HFFc6 (cell line): ENCODE measurements at regions not wholly inside any gene's neighbourhood (a gene's known extent, or its start where the extent isn't known, plus 50 kb on each side); places are given as distances from the start of the nearest gene placed in this dataset.
A peak's percentile ranks its signal among the peaks of the same experiment; 100 is the strongest.
"Not testable (repeated sequence)": the region's sequence is repeated elsewhere in the genome, so short reads cannot be mapped to it uniquely, and the experiment has no call there.

Source experiments
- DNase-seq: peaks from one replicate; pipeline ENCODE4 v3.0.0-alpha.2; 2018
- H3K27ac Mint-ChIP-seq: 2 replicates; pipeline ENCODE4 v1.8.0; 2020; ENCODE audit warnings: mild to moderate bottlenecking, mixed read lengths
- H3K27me3 Mint-ChIP-seq: 2 replicates; pipeline ENCODE4 v1.8.0; 2021; ENCODE audit warnings: mild to moderate bottlenecking, moderate library complexity, mixed read lengths; ENCODE audit not compliant: insufficient read depth
- H3K36me3 Mint-ChIP-seq: 2 replicates; pipeline ENCODE4 v1.8.0; 2021; ENCODE audit warnings: low read depth, mixed read lengths
- H3K4me1 Mint-ChIP-seq: 2 replicates; pipeline ENCODE4 v1.8.0; 2020; ENCODE audit warnings: low read depth, mixed read lengths
- H3K4me3 Mint-ChIP-seq: 2 replicates; pipeline ENCODE4 v1.8.0; 2020; ENCODE audit warnings: mild to moderate bottlenecking, moderate library complexity, mixed read lengths
- H3K9me3 Mint-ChIP-seq: 2 replicates; pipeline ENCODE4 v1.8.0; 2020; ENCODE audit warnings: mild to moderate bottlenecking, mixed read lengths
- TF ChIP-seq, protein P1 (sequence below): fragments of 200-600 bp; sonication (generic); IDR thresholded peaks from 2 replicates; pipeline ENCODE4 v1.5.0; 2021; ENCODE audit warnings: antibody characterized with exemption, mild to moderate bottlenecking

DNA sequence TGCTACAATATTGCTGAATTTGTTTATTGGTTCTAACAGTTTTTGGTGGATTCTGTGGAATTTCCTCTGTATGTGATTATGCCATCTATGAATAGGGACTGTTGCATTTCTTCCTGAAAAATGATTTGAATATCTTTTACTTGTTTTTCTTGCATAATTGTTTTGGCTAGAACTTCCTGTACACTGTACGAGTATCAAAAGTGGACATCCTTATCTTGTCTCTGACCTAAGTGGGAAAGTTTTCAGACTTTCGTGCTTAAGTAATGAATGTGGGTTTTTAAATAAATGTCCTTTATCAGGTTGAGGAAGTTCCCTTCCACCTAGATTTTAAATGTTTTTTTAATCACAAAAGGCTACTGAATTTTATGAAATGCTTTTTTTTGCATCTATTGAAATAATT lies 203.8 kb upstream of the ATP10A start:
- no peak overlapping the region for H3K27ac Mint-ChIP-seq
- peaks cover 7% of the 10 kb centered on the region; the same call in 1 of the 2 replicates for H3K4me1 Mint-ChIP-seq
- DNase-seq = no peak
- no peaks in the 10 kb centered on the region for H3K36me3 Mint-ChIP-seq
- TF ChIP-seq, protein P1, sequence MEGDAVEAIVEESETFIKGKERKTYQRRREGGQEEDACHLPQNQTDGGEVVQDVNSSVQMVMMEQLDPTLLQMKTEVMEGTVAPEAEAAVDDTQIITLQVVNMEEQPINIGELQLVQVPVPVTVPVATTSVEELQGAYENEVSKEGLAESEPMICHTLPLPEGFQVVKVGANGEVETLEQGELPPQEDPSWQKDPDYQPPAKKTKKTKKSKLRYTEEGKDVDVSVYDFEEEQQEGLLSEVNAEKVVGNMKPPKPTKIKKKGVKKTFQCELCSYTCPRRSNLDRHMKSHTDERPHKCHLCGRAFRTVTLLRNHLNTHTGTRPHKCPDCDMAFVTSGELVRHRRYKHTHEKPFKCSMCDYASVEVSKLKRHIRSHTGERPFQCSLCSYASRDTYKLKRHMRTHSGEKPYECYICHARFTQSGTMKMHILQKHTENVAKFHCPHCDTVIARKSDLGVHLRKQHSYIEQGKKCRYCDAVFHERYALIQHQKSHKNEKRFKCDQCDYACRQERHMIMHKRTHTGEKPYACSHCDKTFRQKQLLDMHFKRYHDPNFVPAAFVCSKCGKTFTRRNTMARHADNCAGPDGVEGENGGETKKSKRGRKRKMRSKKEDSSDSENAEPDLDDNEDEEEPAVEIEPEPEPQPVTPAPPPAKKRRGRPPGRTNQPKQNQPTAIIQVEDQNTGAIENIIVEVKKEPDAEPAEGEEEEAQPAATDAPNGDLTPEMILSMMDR = no peak
- H3K4me3 Mint-ChIP-seq = no peak overlapping the region
- H3K27me3 Mint-ChIP-seq = peaks cover 17% of the 10 kb centered on the region
- no peaks in the 10 kb centered on the region for H3K9me3 Mint-ChIP-seq

DNA sequence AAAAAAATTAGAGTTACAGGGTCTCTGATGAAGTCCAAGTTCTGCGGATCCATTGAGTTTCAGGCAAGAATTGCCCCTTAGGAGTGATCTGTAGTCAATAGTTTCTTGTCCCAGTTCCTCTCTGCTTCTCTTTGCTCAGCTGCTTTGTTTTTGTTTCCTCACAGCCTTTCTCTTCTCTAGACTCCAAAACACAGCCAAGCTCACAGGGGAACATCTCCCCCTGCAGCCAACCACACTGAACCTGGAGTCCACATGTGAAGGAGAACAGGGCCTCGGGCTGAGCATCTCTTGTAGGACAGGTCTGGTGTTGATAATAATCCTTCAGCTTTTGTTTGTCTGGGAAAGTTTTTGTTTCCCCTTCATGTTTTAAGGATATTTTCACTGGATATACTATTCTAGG lies 202.6 kb upstream of the ATP10A start:
- Mint-ChIP-seq H3K27me3 (peaks cover 17% of the 10 kb centered on the region), H3K27ac (no peak overlapping the region), H3K9me3 (no peaks in the 10 kb centered on the region), H3K4me3 (no peak overlapping the region), H3K4me1 (peaks cover 7% of the 10 kb centered on the region; the same call in 1 of the 2 replicates), H3K36me3 (no peaks in the 10 kb centered on the region)
- TF ChIP-seq, protein P1 = no peak
- DNase-seq = no peak

DNA sequence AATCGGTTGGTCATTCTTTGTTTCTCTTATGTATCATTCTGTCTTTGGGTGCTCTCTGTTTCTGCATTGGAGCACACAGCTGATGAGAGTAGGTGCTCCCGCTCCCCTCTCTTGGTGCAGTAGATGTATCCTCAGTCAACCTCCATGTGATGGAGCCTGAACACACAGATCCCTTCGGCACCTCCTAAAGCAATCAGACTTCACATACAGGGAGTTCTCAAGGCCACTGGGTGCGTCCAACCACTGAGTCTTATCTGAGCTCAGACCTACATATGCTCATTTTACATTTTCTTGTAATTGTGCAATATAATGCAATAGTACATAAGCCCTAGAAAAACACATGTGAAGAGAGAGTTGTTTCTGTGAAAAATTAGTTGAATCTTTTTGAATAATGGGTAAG lies 198.1 kb upstream of the ATP10A start:
- Mint-ChIP-seq H3K27me3 (peaks cover 6% of the 10 kb centered on the region), H3K36me3 (no peaks in the 10 kb centered on the region), H3K27ac (no peak overlapping the region), H3K9me3 (no peaks in the 10 kb centered on the region; the same call in 1 of the 2 replicates), H3K4me3 (no peak overlapping the region), H3K4me1 (no peaks in the 10 kb centered on the region)
- DNase-seq = no peak
- TF ChIP-seq, protein P1 = no peak

DNA sequence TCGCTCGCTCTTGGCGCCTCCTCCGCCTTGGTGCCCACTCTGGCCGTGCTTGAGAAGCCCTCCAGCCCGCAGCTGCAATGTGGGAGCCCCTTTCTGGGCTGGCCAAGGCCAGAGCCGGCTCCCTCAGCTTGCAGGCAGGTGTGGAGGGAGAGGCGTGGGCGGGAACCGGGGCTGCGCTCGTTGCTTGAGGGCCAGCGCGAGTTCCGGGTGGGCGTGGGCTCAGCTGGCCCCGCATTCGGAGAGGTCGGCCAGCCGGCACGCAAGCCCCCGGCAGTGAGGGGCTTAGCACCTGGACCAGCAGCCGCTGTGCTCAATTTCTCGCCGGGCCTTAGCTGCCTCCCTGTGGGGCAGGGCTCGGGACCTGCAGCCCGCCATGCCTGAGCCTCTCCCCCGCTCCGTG lies 193.6 kb upstream of the ATP10A start:
- not testable (repeated sequence) for H3K27ac Mint-ChIP-seq, DNase-seq, H3K27me3 Mint-ChIP-seq, H3K4me3 Mint-ChIP-seq, H3K9me3 Mint-ChIP-seq, H3K36me3 Mint-ChIP-seq
- peaks cover 12% of the 10 kb centered on the region for H3K4me1 Mint-ChIP-seq

DNA sequence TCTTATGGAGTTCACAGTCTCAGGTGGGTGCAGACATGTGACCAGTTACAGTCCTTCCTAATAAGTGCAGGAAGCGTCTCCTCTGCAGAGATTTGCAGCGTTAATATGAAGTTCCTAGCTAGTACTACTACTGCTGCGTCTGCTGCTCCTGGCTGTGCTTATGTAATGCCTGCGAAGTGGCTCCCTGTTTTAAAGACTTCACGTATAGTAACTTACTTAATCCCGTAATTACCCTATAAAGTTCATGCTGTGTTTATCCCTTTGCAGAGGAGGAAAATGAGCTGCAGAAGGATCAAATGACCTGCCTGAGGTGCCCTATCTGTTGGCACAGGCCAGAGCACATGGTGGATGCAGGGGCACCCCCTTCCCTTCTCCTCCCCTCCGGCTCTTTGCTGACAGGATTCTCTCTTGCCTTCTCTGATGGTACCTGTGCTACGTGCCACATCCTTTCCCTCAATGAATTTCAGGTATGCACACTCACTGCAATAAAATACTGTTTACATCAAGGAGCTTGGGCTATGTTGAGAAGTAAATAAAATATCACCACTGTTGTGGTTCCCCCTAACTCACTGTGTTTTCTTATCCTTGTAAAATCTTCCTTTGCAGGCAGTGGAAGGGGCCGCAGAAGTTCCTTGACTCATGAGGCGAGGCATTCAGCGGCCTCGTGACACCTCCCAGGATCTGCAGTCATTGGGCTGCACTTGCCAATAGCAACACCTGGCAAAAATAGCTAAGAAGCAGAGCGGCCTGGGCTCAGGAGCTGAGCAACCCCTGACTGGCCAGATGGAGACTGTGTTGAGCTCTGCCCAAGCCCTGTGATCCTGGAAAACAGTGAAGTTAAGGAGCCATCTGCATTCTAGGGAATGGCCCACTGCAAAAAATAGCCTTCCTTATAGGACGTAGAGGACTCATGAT lies 188.9 kb upstream of the ATP10A start:
- TF ChIP-seq, protein P1 = no peak
- H3K4me3 Mint-ChIP-seq = no peak overlapping the region
- H3K4me1 Mint-ChIP-seq = peaks cover 12% of the 10 kb centered on the region
- no peaks in the 10 kb centered on the region for H3K36me3 Mint-ChIP-seq
- H3K9me3 Mint-ChIP-seq = no peaks in the 10 kb centered on the region
- no peak overlapping the region for H3K27ac Mint-ChIP-seq
- peaks cover 18% of the 10 kb centered on the region for H3K27me3 Mint-ChIP-seq
- DNase-seq = peak; percentile 46

DNA sequence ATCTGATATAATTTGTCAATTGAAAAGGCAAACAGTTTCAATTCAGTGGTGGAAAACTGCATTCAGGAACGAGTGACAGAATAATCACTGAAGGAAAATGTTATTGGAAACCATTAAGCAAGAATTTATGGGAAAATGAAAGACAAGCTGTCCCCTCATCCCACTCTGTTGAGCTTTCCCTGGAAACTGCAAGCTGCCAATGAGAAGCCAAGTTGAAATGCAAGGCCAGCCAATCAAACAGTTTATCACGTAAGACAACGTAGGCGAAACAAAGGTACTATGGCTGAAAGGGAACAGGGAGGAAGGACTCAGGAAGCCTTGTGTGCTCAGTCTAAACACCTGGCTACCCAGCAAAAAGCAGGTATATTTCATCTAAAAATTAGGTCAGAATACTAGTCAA lies 187.9 kb upstream of the ATP10A start:
- Mint-ChIP-seq H3K36me3 (no peaks in the 10 kb centered on the region), H3K4me3 (no peak overlapping the region), H3K4me1 (peaks cover 12% of the 10 kb centered on the region), H3K9me3 (no peaks in the 10 kb centered on the region), H3K27me3 (peaks cover 20% of the 10 kb centered on the region), H3K27ac (no peak overlapping the region)
- TF ChIP-seq, protein P1 = no peak
- no peak for DNase-seq
